Prostate gland (tissue), 2 donors: ENCODE measurements at regions not wholly inside any gene's neighbourhood (a gene's known extent, or its start where the extent isn't known, plus 50 kb on each side); places are given as distances from the start of the nearest gene placed in this dataset.
A peak's percentile ranks its signal among the peaks of the same experiment; 100 is the strongest.
"Not testable (repeated sequence)": the region's sequence is repeated elsewhere in the genome, so short reads cannot be mapped to it uniquely, and the experiment has no call there.

Experiments used
- CTCF ChIP-seq, 4 experiments: fragments of 200-600 bp in 2 of 4; fragments of 450-650 bp in 2 of 4; sonication (generic) in 2 of 4; IDR thresholded peaks; 1 replicate in 3 of 4; 2 replicates in 1 of 4; pipeline ENCODE4 v1.5.1; 2016 to 2019; ENCODE audit warnings: antibody characterized with exemption in 4 of 4, mild to moderate bottlenecking in 2 of 4, moderate library complexity in 2 of 4
- POLR2AphosphoS5 ChIP-seq: sonication (generic); formaldehyde crosslinking; IDR thresholded peaks from one replicate; pipeline ENCODE4 v1.6.1; 2017; ENCODE audit warnings: antibody characterized with exemption

- not testable (repeated sequence) for TF ChIP-seq CTCF (IDR thresholded peaks at IDR 0.05)
- TF ChIP-seq POLR2AphosphoS5, result peak; percentile 36
These were observed 452.0 kb upstream of the ADARB2 start for GRCh38 chr10:2189356-2189755.
